Panc1 (cell line): ENCODE measurements at regions not wholly inside any gene's neighbourhood (a gene's known extent, or its start where the extent isn't known, plus 50 kb on each side); places are given as distances from the start of the nearest gene placed in this dataset.

Experiments used
- ATAC-seq: fragments of 200-7000 bp; cut with Tn5 transposase; 2 replicates; pipeline ENCODE4 v1.9.1; 2020; ENCODE audit warnings: mild to moderate bottlenecking, moderate library complexity
- BruUV-seq: library from RNA; stranded (reverse); fragments of 400-500 nt; replicated peaks from 2 replicates; lab custom pipeline; 2021; lab: Mats Ljungman, UMichigan
- CTCF ChIA-PET: fragments of 300-600 bp; sonication (Branson Sonifier 250); formaldehyde crosslinking; loops from one replicate; lab custom pipeline; 2022; ENCODE audit warnings: antibody characterized with exemption; lab: Charles Lee
- POLR2A ChIA-PET: fragments of 300-600 bp; sonication (Branson Sonifier 250); formaldehyde crosslinking; loops from one replicate; lab custom pipeline; 2022; ENCODE audit warnings: antibody characterized with exemption; lab: Charles Lee
- DNase-seq: peaks from one replicate; pipeline ENCODE4 v3.0.0-alpha.2; 2010; ENCODE audit warnings: low read depth, low spot score
- H3K27ac ChIP-seq: 2 replicates; pipeline ENCODE4 v1.5.1; 2011; ENCODE audit warnings: mild to moderate bottlenecking, low read length, inconsistent platforms
- H3K27me3 ChIP-seq: fragments of 200-500 bp; sonication (Bioruptor generic); 2 replicates; pipeline ENCODE4 v1.6.0; 2014; ENCODE audit warnings: low read length, inconsistent platforms; ENCODE audit not compliant: control insufficient read depth, insufficient read depth
- H3K36me3 ChIP-seq: fragments of 200-500 bp; sonication (Bioruptor generic); 2 replicates; pipeline ENCODE4 v1.5.1; 2014; ENCODE audit warnings: inconsistent platforms, mild to moderate bottlenecking, low read length, moderate library complexity; ENCODE audit not compliant: control insufficient read depth, insufficient read depth
- H3K4me1 ChIP-seq: 2 replicates; pipeline ENCODE4 v1.5.1; 2011; ENCODE audit warnings: inconsistent platforms, mild to moderate bottlenecking, low read length, moderate library complexity; ENCODE audit not compliant: control insufficient read depth, insufficient read depth
- H3K4me3 ChIP-seq, 2 experiments: 2 replicates each; pipeline ENCODE4 v1.5.1; 2011 to 2012; ENCODE audit warnings: low read depth in 2 of 2, low read length in 2 of 2, mild to moderate bottlenecking in 2 of 2, inconsistent platforms in 1 of 2, moderate library complexity in 1 of 2
- H3K9me3 ChIP-seq: fragments of 200-500 bp; sonication (Bioruptor generic); 2 replicates; pipeline ENCODE4 v1.5.1; 2014; ENCODE audit warnings: low read depth, mild to moderate bottlenecking, inconsistent platforms, low read length, moderate library complexity; ENCODE audit not compliant: control insufficient read depth, insufficient read depth
- CTCF ChIP-seq: fragments of 450-650 bp; IDR thresholded peaks from 2 replicates; pipeline ENCODE4 v1.5.1; 2017; ENCODE audit warnings: mild to moderate bottlenecking
- POLR2AphosphoS5 ChIP-seq: IDR thresholded peaks from 2 replicates; pipeline ENCODE4 v1.6.1; 2012; ENCODE audit warnings: mild to moderate bottlenecking, low read depth, low read length, moderate library complexity
- REST ChIP-seq, 2 experiments: IDR thresholded peaks; 2 replicates each; pipeline ENCODE4 v1.6.1; 2011 to 2012; ENCODE audit warnings: low read depth in 2 of 2, control low read depth in 1 of 2, low read length in 1 of 2, mild to moderate bottlenecking in 1 of 2, moderate library complexity in 1 of 2; ENCODE audit not compliant: insufficient read depth in 1 of 2
- SIN3A ChIP-seq: IDR thresholded peaks from 2 replicates; pipeline ENCODE4 v1.6.1; 2012; ENCODE audit warnings: low read depth, mild to moderate bottlenecking, low read length, moderate library complexity, borderline replicate concordance; ENCODE audit not compliant: insufficient read depth
- TCF7L2 ChIP-seq: IDR thresholded peaks from 2 replicates; pipeline ENCODE4 v1.6.1; 2011; ENCODE audit warnings: mild to moderate bottlenecking, low read depth, low read length, inconsistent platforms
- in situ Hi-C: cut with HindIII; loops from 2 replicates; pipeline ENCODE4 v1.10.0; 2016; ENCODE audit warnings: low sequenced_read_pairs, low pct_unique_long_range_greater_than_20kb
- intact Hi-C: fragments of 100-400 bp; cut with micrococcal nuclease; formaldehyde crosslinking; loops from one replicate; pipeline ENCODE4 v1.10.0; 2022; ENCODE audit not compliant: unreplicated experiment

GRCh38 chr2:144198116-144198515, 321.8 kb downstream of the ZEB2 start:
- Histone ChIP-seq H3K4me3 (no peak overlapping the region), H3K27ac (no peak overlapping the region), H3K4me1 (no peaks in the 10 kb centered on the region), H3K9me3 (no peaks in the 10 kb centered on the region), H3K27me3 (no peaks in the 10 kb centered on the region), H3K36me3 (no peaks in the 10 kb centered on the region)
- TF ChIP-seq SIN3A = no peak
- no peak for TF ChIP-seq POLR2AphosphoS5
- in situ Hi-C loops (no loop called here), intact Hi-C loops (no loop called here)
- ChIA-PET CTCF (interaction anchor here (0.6 kb wide), 1 partner anchor 13 kb away, joined by 8 read pairs; no protein-coding TSS in a partner anchor), POLR2A (no interaction called here)
- ATAC-seq = no peak
- BruUV-seq = no TSS peak
- no peak for DNase-seq

GRCh38 chr2:144194326-144195071, 325.4 kb downstream of the ZEB2 start:
- intact Hi-C loops (no loop called here), in situ Hi-C loops (no loop called here)
- ATAC-seq = no peak
- Histone ChIP-seq H3K27me3 (no peaks in the 10 kb centered on the region), H3K9me3 (no peaks in the 10 kb centered on the region), H3K4me3 (no peak overlapping the region), H3K36me3 (no peaks in the 10 kb centered on the region), H3K4me1 (no peaks in the 10 kb centered on the region), H3K27ac (no peak overlapping the region)
- POLR2A ChIA-PET = no interaction called here
- CTCF ChIA-PET = no interaction called here
- no peak for DNase-seq
- TF ChIP-seq POLR2AphosphoS5 = no peak
- TF ChIP-seq TCF7L2 = no peak
- TF ChIP-seq REST (IDR thresholded peaks at IDR 0.05; ENCODE audit: insufficient read depth in 1 of 2, low read depth in 2 of 2, low read length in 1 of 2) = no peak
- no peak for TF ChIP-seq CTCF
- TF ChIP-seq SIN3A = no peak
- no TSS peak for BruUV-seq

GRCh38 chr2:144190908-144191605, 328.9 kb downstream of the ZEB2 start:
- no TSS peak for BruUV-seq
- CTCF ChIA-PET = no interaction called here
- H3K27ac ChIP-seq = no peak overlapping the region
- POLR2A ChIA-PET = no interaction called here
- in situ Hi-C loops = no loop called here
- no peak overlapping the region for H3K4me3 ChIP-seq
- no peaks in the 10 kb centered on the region for H3K27me3 ChIP-seq
- no peak for TF ChIP-seq SIN3A
- no peak for TF ChIP-seq CTCF
- TF ChIP-seq POLR2AphosphoS5 = no peak
- no peak for TF ChIP-seq TCF7L2
- TF ChIP-seq REST (IDR thresholded peaks at IDR 0.05; ENCODE audit: insufficient read depth in 1 of 2, low read depth in 2 of 2, low read length in 1 of 2) = no peak
- ATAC-seq = no peak
- no peaks in the 10 kb centered on the region for H3K36me3 ChIP-seq
- H3K9me3 ChIP-seq = no peaks in the 10 kb centered on the region
- no peaks in the 10 kb centered on the region for H3K4me1 ChIP-seq
- DNase-seq = no peak
- intact Hi-C loops = no loop called here
